DOHH2 (cell line): ENCODE measurements at regions not wholly inside any gene's neighbourhood (a gene's known extent, or its start where the extent isn't known, plus 50 kb on each side); places are given as distances from the start of the nearest gene placed in this dataset.
"Not testable (repeated sequence)": the region's sequence is repeated elsewhere in the genome, so short reads cannot be mapped to it uniquely, and the experiment has no call there.

ENCODE experiments used
- EZH2phosphoT487 ChIP-seq: fragments of 200-600 bp; sonication (generic); IDR thresholded peaks from 2 replicates; pipeline ENCODE4 v1.6.1; 2017; ENCODE audit warnings: borderline replicate concordance, mild to moderate bottlenecking, antibody characterized with exemption, low read length, moderate library complexity, mixed read lengths
- TF ChIP-seq, protein P1 (sequence below): fragments of 200-600 bp; sonication (generic); IDR thresholded peaks from one replicate; pipeline ENCODE4 v1.5.1; 2014; ENCODE audit warnings: antibody characterized with exemption, mild to moderate bottlenecking, low read depth, low read length; ENCODE audit not compliant: poor library complexity, severe bottlenecking

DNA sequence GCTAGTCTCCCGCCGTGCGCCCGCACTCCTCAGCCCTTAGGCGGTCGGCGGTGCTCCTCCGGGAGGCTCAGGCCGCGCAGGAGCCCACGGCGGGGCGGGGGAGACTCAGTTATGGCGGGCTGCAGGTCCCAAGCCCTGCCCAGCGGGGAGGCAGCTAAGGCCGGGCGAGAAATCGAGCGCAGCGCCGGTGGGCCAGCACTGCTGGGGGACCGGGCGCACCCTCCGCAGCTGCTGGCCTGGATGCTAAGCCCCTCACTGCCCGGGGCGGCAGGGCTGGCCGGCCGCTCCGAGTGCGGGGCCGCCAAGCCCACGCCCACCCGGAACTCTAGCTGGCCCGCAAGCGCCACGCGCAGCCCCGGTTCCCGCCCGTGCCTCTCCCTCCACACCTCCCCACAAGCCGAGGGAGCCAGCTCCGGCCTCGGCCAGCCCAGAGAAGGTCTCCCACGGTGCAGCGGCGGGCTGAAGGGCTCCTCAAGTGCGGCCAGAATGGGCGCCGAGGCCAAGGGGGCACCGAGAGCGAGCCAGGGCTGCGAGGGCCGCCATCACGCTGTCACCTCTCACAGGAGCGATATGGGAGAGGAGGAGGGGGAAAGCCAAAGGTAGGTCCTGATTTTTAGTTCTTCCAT, 90.2 kb upstream of the SEL1L start:
- TF ChIP-seq, protein P1, sequence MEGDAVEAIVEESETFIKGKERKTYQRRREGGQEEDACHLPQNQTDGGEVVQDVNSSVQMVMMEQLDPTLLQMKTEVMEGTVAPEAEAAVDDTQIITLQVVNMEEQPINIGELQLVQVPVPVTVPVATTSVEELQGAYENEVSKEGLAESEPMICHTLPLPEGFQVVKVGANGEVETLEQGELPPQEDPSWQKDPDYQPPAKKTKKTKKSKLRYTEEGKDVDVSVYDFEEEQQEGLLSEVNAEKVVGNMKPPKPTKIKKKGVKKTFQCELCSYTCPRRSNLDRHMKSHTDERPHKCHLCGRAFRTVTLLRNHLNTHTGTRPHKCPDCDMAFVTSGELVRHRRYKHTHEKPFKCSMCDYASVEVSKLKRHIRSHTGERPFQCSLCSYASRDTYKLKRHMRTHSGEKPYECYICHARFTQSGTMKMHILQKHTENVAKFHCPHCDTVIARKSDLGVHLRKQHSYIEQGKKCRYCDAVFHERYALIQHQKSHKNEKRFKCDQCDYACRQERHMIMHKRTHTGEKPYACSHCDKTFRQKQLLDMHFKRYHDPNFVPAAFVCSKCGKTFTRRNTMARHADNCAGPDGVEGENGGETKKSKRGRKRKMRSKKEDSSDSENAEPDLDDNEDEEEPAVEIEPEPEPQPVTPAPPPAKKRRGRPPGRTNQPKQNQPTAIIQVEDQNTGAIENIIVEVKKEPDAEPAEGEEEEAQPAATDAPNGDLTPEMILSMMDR, result not testable (repeated sequence)
- not testable (repeated sequence) for TF ChIP-seq EZH2phosphoT487
